Keratinocyte (primary cell): ENCODE measurements at regions not wholly inside any gene's neighbourhood (a gene's known extent, or its start where the extent isn't known, plus 50 kb on each side); places are given as distances from the start of the nearest gene placed in this dataset.
A peak's percentile ranks its signal among the peaks of the same experiment; 100 is the strongest.

Experiments
- DNase-seq: peaks from one replicate; pipeline ENCODE4 v3.0.0-alpha.2; 2011; ENCODE audit warnings: low read depth, missing footprints, low spot score
- FAIRE-seq: peaks from 2 replicates; lab custom pipeline; 2011; peaks lifted over from hg19 to GRCh38; lab: Jason Lieb, UNC
- H2AFZ ChIP-seq: 2 replicates; pipeline ENCODE4 v1.6.0; 2012; ENCODE audit warnings: low read length, control low read depth, inconsistent platforms; ENCODE audit not compliant: control insufficient read depth
- H3K27ac ChIP-seq: 2 replicates; pipeline ENCODE4 v1.5.1; 2011; ENCODE audit warnings: low read length; ENCODE audit not compliant: control insufficient read depth, insufficient read depth
- H3K27me3 ChIP-seq: 3 replicates; pipeline ENCODE4 v1.6.0; 2011; ENCODE audit warnings: low read length; ENCODE audit not compliant: control insufficient read depth, insufficient read depth; ENCODE audit errors: extremely low read depth
- H3K36me3 ChIP-seq, 2 experiments: 2 replicates in 1 of 2; 3 replicates in 1 of 2; pipeline ENCODE4 v1.5.1; 2011; ENCODE audit warnings: low read length in 2 of 2, mild to moderate bottlenecking in 1 of 2; ENCODE audit not compliant: control insufficient read depth in 2 of 2, insufficient read depth in 2 of 2; ENCODE audit errors: extremely low read depth in 1 of 2
- H3K4me1 ChIP-seq: 3 replicates; pipeline ENCODE4 v1.5.1; 2011; ENCODE audit warnings: low read length; ENCODE audit not compliant: control insufficient read depth, insufficient read depth; ENCODE audit errors: extremely low read depth
- H3K4me2 ChIP-seq: 3 replicates; pipeline ENCODE4 v1.6.0; 2011; ENCODE audit warnings: low read depth, low read length; ENCODE audit not compliant: control insufficient read depth, insufficient read depth; ENCODE audit errors: extremely low read depth
- H3K4me3 ChIP-seq, 3 experiments: fragments of 200-600 bp in 1 of 3; sonication (generic) in 1 of 3; 2 replicates in 2 of 3; 3 replicates in 1 of 3; pipeline ENCODE4 v1.5.1; 2011 to 2016; ENCODE audit warnings: low read length in 3 of 3, mild to moderate bottlenecking in 3 of 3, control low read depth in 2 of 3, inconsistent platforms in 1 of 3, low read depth in 1 of 3, mixed read lengths in 1 of 3, mixed run types in 1 of 3, moderate library complexity in 1 of 3; ENCODE audit not compliant: control insufficient read depth in 2 of 3, insufficient read depth in 2 of 3; ENCODE audit errors: extremely low read depth in 1 of 3
- H3K79me2 ChIP-seq: 2 replicates; pipeline ENCODE4 v1.6.0; 2012; ENCODE audit warnings: low read length; ENCODE audit not compliant: control insufficient read depth, insufficient read depth
- H3K9ac ChIP-seq: 3 replicates; pipeline ENCODE4 v1.6.0; 2011; ENCODE audit warnings: low read length; ENCODE audit not compliant: control insufficient read depth, insufficient read depth; ENCODE audit errors: extremely low read depth
- H3K9me1 ChIP-seq: 3 replicates; pipeline ENCODE4 v1.6.0; 2011; ENCODE audit warnings: low read length; ENCODE audit not compliant: control insufficient read depth, insufficient read depth; ENCODE audit errors: extremely low read depth
- H3K9me3 ChIP-seq: 2 replicates; pipeline ENCODE4 v1.5.1; 2012; ENCODE audit warnings: low read depth, low read length; ENCODE audit not compliant: control insufficient read depth
- H4K20me1 ChIP-seq: 3 replicates; pipeline ENCODE4 v1.6.0; 2011; ENCODE audit warnings: low read length; ENCODE audit not compliant: control insufficient read depth, insufficient read depth; ENCODE audit errors: extremely low read depth
- EZH2 ChIP-seq: IDR thresholded peaks from one replicate; pipeline ENCODE4 v1.6.1; 2012; ENCODE audit warnings: inconsistent platforms, mild to moderate bottlenecking, low read length, moderate library complexity
- dilution Hi-C: fragments of 300-500 bp; cut with MboI; formaldehyde crosslinking; loops from one replicate; pipeline ENCODE4 v1.7.0; 2020; ENCODE audit warnings: low sequenced_read_pairs; ENCODE audit not compliant: extremely low pct_ligation_motif_present
- TF ChIP-seq, protein P1 (sequence below), 3 experiments: IDR thresholded peaks in 1 of 3; conservative IDR thresholded peaks in 1 of 3; optimal IDR thresholded peaks in 1 of 3; 2 replicates in 2 of 3; 3 replicates in 1 of 3; pipeline versions ENCODE3 to v1.5.1; 2011; ENCODE audit warnings: low read length in 3 of 3, mild to moderate bottlenecking in 3 of 3, moderate library complexity in 2 of 3, control low read depth in 1 of 3, inconsistent platforms in 1 of 3; ENCODE audit not compliant: insufficient read depth in 2 of 3; ENCODE audit errors: extremely low read depth in 1 of 3

DNA sequence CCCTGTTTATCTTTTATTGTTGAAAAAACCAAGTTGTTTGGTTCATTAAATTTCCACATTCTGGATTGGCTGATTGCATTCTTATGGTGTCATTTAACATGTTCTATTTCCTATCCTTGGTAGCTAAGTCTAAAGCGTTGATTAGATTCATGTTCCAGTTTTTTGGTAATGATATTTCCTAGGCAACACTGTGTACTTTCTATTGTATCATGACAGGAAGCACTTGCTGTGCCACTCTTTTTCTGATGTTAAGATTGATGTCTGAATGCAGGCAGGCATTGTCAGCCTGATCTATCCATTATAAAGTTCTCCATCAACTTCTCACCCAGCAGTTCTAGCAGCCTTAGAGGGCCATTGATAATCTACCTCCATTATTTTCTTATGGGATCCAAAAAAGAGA lies 91.1 kb upstream of the ARID2 start:
- Histone ChIP-seq H3K27me3 (no peaks in the 10 kb centered on the region), H3K9me1 (no peaks in the 10 kb centered on the region), H3K4me3 (no peak overlapping the region), H2AFZ (no peak overlapping the region), H3K36me3 (no peaks in the 10 kb centered on the region), H4K20me1 (no peaks in the 10 kb centered on the region), H3K4me1 (peaks cover 3% of the 10 kb centered on the region), H3K27ac (no peak overlapping the region), H3K4me2 (no peak overlapping the region), H3K9ac (no peak overlapping the region), H3K79me2 (no peaks in the 10 kb centered on the region), H3K9me3 (no peaks in the 10 kb centered on the region)
- FAIRE-seq: peak; percentile 32
- TF ChIP-seq EZH2: no peak
- TF ChIP-seq, protein P1, sequence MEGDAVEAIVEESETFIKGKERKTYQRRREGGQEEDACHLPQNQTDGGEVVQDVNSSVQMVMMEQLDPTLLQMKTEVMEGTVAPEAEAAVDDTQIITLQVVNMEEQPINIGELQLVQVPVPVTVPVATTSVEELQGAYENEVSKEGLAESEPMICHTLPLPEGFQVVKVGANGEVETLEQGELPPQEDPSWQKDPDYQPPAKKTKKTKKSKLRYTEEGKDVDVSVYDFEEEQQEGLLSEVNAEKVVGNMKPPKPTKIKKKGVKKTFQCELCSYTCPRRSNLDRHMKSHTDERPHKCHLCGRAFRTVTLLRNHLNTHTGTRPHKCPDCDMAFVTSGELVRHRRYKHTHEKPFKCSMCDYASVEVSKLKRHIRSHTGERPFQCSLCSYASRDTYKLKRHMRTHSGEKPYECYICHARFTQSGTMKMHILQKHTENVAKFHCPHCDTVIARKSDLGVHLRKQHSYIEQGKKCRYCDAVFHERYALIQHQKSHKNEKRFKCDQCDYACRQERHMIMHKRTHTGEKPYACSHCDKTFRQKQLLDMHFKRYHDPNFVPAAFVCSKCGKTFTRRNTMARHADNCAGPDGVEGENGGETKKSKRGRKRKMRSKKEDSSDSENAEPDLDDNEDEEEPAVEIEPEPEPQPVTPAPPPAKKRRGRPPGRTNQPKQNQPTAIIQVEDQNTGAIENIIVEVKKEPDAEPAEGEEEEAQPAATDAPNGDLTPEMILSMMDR (optimal IDR thresholded peaks at IDR 0.05 in 1 of 3, IDR thresholded peaks at IDR 0.05 in 1 of 3, conservative IDR thresholded peaks at IDR 0.05 in 1 of 3; ENCODE audit: extremely low read depth in 1 of 3, insufficient read depth in 2 of 3, low read length in 3 of 3): no peak
- no peak for DNase-seq
- dilution Hi-C loops: no loop called here

DNA sequence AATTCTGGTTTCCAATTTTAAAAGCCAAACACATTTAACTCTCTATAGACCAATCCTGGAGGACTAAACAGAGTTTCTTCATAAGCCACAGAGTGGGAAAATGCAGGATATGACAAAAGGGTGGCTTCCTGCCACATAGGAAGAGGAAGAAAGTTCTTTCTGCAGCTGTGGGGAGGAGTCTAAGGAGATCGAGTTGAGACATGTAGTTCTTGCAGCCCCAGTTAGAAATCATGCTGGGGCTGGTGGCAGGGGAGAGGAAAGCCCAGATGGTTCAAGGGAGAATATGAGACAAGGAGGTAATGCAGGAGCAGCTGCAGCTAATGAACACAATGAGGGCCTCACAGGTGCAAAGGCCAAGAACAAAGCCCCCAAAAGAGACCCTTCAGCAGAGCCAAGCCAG lies 85.0 kb upstream of the ARID2 start:
- Histone ChIP-seq H2AFZ (peak overlapping the region; percentile 30), H3K27me3 (no peaks in the 10 kb centered on the region), H3K4me2 (peak overlapping the region; percentile 31), H3K79me2 (no peaks in the 10 kb centered on the region), H3K36me3 (no peaks in the 10 kb centered on the region), H3K4me1 (peaks cover 11% of the 10 kb centered on the region), H3K27ac (no peak overlapping the region), H3K4me3 (peak overlapping the region in 1 of 3 experiments; percentile 21), H4K20me1 (no peaks in the 10 kb centered on the region), H3K9me1 (no peaks in the 10 kb centered on the region), H3K9me3 (no peaks in the 10 kb centered on the region), H3K9ac (no peak overlapping the region)
- dilution Hi-C loops: no loop called here
- peak; percentile 97 for FAIRE-seq
- DNase-seq: peak; percentile 85
- TF ChIP-seq, protein P1 (optimal IDR thresholded peaks at IDR 0.05 in 1 of 3, IDR thresholded peaks at IDR 0.05 in 1 of 3, conservative IDR thresholded peaks at IDR 0.05 in 1 of 3; ENCODE audit: extremely low read depth in 1 of 3, insufficient read depth in 2 of 3, low read length in 3 of 3): no peak
- no peak for TF ChIP-seq EZH2
